ENCODE measurements at regions not wholly inside any gene's neighbourhood (a gene's known extent, or its start where the extent isn't known, plus 50 kb on each side); places are given as distances from the start of the nearest gene placed in this dataset.

GRCh38 chr3:59137415-59137814 is 87.6 kb upstream of the CFAP20DC start:
- no peaks in the 10 kb centered on the region for H3K4me1 ChIP-seq
- TF ChIP-seq POLR2A (IDR thresholded peaks at IDR 0.05) (no peak), CTCF (IDR thresholded peaks at IDR 0.05) (no peak)
- no peaks in the 10 kb centered on the region for H3K36me3 ChIP-seq
- DNase-seq (no peak), ATAC-seq (no peak)
- no peak overlapping the region for H3K4me3 ChIP-seq
- H3K9me3 ChIP-seq: no peaks in the 10 kb centered on the region
- 91 to 98% (median 96%) methylated on average over 1 of the region's 1 CpG for WGBS, 4 donors
- no peaks in the 10 kb centered on the region for H3K27me3 ChIP-seq
- intact Hi-C loops (cut with DNase I): no loop called here
- no peak overlapping the region for H3K27ac ChIP-seq

- Histone ChIP-seq H3K9me3 (no peaks in the 10 kb centered on the region), H3K4me1 (no peaks in the 10 kb centered on the region), H3K36me3 (no peaks in the 10 kb centered on the region), H3K4me3 (no peak overlapping the region), H3K27me3 (no peaks in the 10 kb centered on the region), H3K27ac (no peak overlapping the region)
- no peak for ATAC-seq
- no peak for DNase-seq
- no peak for TF ChIP-seq CTCF (IDR thresholded peaks at IDR 0.05)
- no peak for TF ChIP-seq POLR2A (IDR thresholded peaks at IDR 0.05)
- WGBS, 4 donors: 78 to 89% (median 88%) methylated on average over 2 of the region's 2 CpGs
- intact Hi-C loops (cut with DNase I): no loop called here
These were observed 86.3 kb upstream of the CFAP20DC start for GRCh38 chr3:59136081-59136480.

GRCh38 chr3:59135096-59135495 is 85.3 kb upstream of the CFAP20DC start:
- H3K27ac ChIP-seq: no peak overlapping the region
- H3K4me1 ChIP-seq: no peaks in the 10 kb centered on the region
- no peaks in the 10 kb centered on the region for H3K9me3 ChIP-seq
- no peak for DNase-seq
- no peak for ATAC-seq
- H3K27me3 ChIP-seq: no peaks in the 10 kb centered on the region
- H3K36me3 ChIP-seq: no peaks in the 10 kb centered on the region
- no peak for TF ChIP-seq CTCF (IDR thresholded peaks at IDR 0.05)
- TF ChIP-seq POLR2A (IDR thresholded peaks at IDR 0.05): no peak
- 51 to 64% (median 57%) methylated on average over 3 of the region's 3 CpGs for WGBS, 4 donors
- no peak overlapping the region for H3K4me3 ChIP-seq
- intact Hi-C loops (cut with DNase I): no loop called here

- no peak for DNase-seq
- intact Hi-C loops (cut with DNase I): no loop called here
- no peaks in the 10 kb centered on the region for H3K36me3 ChIP-seq
- H3K4me3 ChIP-seq: no peak overlapping the region
- TF ChIP-seq CTCF (IDR thresholded peaks at IDR 0.05) (no peak), POLR2A (IDR thresholded peaks at IDR 0.05) (no peak)
- 76 to 77% (median 76%) methylated on average over 4 of the region's 4 CpGs for WGBS, 4 donors
- ATAC-seq: no peak
- no peaks in the 10 kb centered on the region for H3K27me3 ChIP-seq
- H3K4me1 ChIP-seq: no peaks in the 10 kb centered on the region
- H3K9me3 ChIP-seq: no peaks in the 10 kb centered on the region
- no peak overlapping the region for H3K27ac ChIP-seq
These were observed 83.5 kb upstream of the CFAP20DC start for GRCh38 chr3:59133311-59133710.

Data from heart left ventricle (tissue), 16 donors.